ENCODE measurements at regions not wholly inside any gene's neighbourhood (a gene's known extent, or its start where the extent isn't known, plus 50 kb on each side); places are given as distances from the start of the nearest gene placed in this dataset.

- 86% methylated on average over 3 of the region's 3 CpGs for WGBS
- Histone ChIP-seq H3K36me3 (ENCODE audit: control insufficient read depth in 4 of 4, insufficient read depth in 3 of 4, low read depth in 1 of 4, low read length in 3 of 4) (no peaks in the 10 kb centered on the region), H3K4me1 (ENCODE audit: control insufficient read depth in 4 of 4, insufficient read depth in 4 of 4, low read length in 3 of 4) (no peaks in the 10 kb centered on the region), H3K9ac (ENCODE audit: low read depth in 1 of 2, low read length in 2 of 2) (no peak overlapping the region), H3K9me3 (ENCODE audit: control insufficient read depth in 4 of 4, low read length in 3 of 4) (peaks cover 0 to 6% (median under 1%) of the 10 kb centered on the region in 4 donors), H3K27me3 (ENCODE audit: control insufficient read depth in 4 of 4, insufficient read depth in 4 of 4, low read length in 3 of 4) (no peaks in the 10 kb centered on the region), H3K4me3 (ENCODE audit: low read depth in 1 of 3, low read length in 3 of 3) (no peak overlapping the region), H3K27ac (ENCODE audit: low read depth in 1 of 2, low read length in 2 of 2) (no peak overlapping the region)
- DNase-seq (ENCODE audit: low spot score), result no peak
- TF ChIP-seq JUND (IDR thresholded peaks at IDR 0.05) (no peak), RAD21 (IDR thresholded peaks at IDR 0.05) (no peak), HNF4G (IDR thresholded peaks at IDR 0.05) (no peak), EGR1 (IDR thresholded peaks at IDR 0.05; ENCODE audit: low read depth in 2 of 2) (no peak), FOXA2 (IDR thresholded peaks at IDR 0.05) (no peak), MAX (IDR thresholded peaks at IDR 0.05) (no peak), NR2F2 (IDR thresholded peaks at IDR 0.05) (no peak), YY1 (IDR thresholded peaks at IDR 0.05) (no peak), ZBTB33 (IDR thresholded peaks at IDR 0.05) (no peak), SP1 (IDR thresholded peaks at IDR 0.05) (no peak), FOXA1 (IDR thresholded peaks at IDR 0.05) (no peak), RXRA (IDR thresholded peaks at IDR 0.05) (no peak), TAF1 (conservative IDR thresholded peaks at IDR 0.05) (no peak)
- TF ChIP-seq, protein P1, sequence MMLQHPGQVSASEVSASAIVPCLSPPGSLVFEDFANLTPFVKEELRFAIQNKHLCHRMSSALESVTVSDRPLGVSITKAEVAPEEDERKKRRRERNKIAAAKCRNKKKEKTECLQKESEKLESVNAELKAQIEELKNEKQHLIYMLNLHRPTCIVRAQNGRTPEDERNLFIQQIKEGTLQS (IDR thresholded peaks at IDR 0.05), result no peak
- TF ChIP-seq, protein P2, sequence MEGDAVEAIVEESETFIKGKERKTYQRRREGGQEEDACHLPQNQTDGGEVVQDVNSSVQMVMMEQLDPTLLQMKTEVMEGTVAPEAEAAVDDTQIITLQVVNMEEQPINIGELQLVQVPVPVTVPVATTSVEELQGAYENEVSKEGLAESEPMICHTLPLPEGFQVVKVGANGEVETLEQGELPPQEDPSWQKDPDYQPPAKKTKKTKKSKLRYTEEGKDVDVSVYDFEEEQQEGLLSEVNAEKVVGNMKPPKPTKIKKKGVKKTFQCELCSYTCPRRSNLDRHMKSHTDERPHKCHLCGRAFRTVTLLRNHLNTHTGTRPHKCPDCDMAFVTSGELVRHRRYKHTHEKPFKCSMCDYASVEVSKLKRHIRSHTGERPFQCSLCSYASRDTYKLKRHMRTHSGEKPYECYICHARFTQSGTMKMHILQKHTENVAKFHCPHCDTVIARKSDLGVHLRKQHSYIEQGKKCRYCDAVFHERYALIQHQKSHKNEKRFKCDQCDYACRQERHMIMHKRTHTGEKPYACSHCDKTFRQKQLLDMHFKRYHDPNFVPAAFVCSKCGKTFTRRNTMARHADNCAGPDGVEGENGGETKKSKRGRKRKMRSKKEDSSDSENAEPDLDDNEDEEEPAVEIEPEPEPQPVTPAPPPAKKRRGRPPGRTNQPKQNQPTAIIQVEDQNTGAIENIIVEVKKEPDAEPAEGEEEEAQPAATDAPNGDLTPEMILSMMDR (IDR thresholded peaks at IDR 0.05; ENCODE audit: low read depth, low read length, missing input control), result no peak
- TF ChIP-seq, protein P3, sequence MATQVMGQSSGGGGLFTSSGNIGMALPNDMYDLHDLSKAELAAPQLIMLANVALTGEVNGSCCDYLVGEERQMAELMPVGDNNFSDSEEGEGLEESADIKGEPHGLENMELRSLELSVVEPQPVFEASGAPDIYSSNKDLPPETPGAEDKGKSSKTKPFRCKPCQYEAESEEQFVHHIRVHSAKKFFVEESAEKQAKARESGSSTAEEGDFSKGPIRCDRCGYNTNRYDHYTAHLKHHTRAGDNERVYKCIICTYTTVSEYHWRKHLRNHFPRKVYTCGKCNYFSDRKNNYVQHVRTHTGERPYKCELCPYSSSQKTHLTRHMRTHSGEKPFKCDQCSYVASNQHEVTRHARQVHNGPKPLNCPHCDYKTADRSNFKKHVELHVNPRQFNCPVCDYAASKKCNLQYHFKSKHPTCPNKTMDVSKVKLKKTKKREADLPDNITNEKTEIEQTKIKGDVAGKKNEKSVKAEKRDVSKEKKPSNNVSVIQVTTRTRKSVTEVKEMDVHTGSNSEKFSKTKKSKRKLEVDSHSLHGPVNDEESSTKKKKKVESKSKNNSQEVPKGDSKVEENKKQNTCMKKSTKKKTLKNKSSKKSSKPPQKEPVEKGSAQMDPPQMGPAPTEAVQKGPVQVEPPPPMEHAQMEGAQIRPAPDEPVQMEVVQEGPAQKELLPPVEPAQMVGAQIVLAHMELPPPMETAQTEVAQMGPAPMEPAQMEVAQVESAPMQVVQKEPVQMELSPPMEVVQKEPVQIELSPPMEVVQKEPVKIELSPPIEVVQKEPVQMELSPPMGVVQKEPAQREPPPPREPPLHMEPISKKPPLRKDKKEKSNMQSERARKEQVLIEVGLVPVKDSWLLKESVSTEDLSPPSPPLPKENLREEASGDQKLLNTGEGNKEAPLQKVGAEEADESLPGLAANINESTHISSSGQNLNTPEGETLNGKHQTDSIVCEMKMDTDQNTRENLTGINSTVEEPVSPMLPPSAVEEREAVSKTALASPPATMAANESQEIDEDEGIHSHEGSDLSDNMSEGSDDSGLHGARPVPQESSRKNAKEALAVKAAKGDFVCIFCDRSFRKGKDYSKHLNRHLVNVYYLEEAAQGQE (IDR thresholded peaks at IDR 0.05), result no peak
Observed at GRCh38 chr3:70874196-70874595, 561.8 kb upstream of the MDFIC2 start.

DNA sequence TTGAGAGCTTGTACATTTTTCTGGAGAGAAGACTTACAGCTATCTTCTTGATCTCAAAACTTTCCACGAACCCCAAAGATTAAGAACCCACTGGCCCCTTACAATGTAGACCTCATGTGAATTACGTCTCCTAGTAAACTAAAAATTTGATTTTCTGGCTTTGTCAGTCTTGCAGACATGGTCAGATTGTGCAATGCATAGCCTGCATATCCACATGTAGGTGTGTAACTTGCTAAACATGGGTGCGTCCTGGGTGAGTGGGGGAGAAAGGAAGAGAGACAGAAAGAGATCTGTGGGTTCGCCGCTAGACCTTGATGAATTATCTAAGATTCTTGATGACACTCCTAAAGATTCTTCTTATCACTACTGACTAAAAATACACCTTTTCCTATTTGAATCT is 561.2 kb upstream of the MDFIC2 start:
- Histone ChIP-seq H3K9ac (ENCODE audit: low read depth in 1 of 2, low read length in 2 of 2) (no peak overlapping the region), H3K4me3 (ENCODE audit: low read depth in 1 of 3, low read length in 3 of 3) (no peak overlapping the region), H3K27me3 (ENCODE audit: control insufficient read depth in 4 of 4, insufficient read depth in 4 of 4, low read length in 3 of 4) (no peaks in the 10 kb centered on the region), H3K9me3 (ENCODE audit: control insufficient read depth in 4 of 4, low read length in 3 of 4) (peaks cover 0 to 6% (median under 1%) of the 10 kb centered on the region in 4 donors), H3K27ac (ENCODE audit: low read depth in 1 of 2, low read length in 2 of 2) (no peak overlapping the region), H3K36me3 (ENCODE audit: control insufficient read depth in 4 of 4, insufficient read depth in 3 of 4, low read depth in 1 of 4, low read length in 3 of 4) (no peaks in the 10 kb centered on the region), H3K4me1 (ENCODE audit: control insufficient read depth in 4 of 4, insufficient read depth in 4 of 4, low read length in 3 of 4) (no peaks in the 10 kb centered on the region)
- DNase-seq (ENCODE audit: low spot score), result no peak
- 86% methylated on average over 5 of the region's 5 CpGs for WGBS
- TF ChIP-seq HNF4G (IDR thresholded peaks at IDR 0.05) (no peak), TAF1 (conservative IDR thresholded peaks at IDR 0.05) (no peak), EGR1 (IDR thresholded peaks at IDR 0.05; ENCODE audit: low read depth in 2 of 2) (no peak), HNF4A (conservative IDR thresholded peaks at IDR 0.05) (no peak), JUND (IDR thresholded peaks at IDR 0.05) (no peak), YY1 (IDR thresholded peaks at IDR 0.05) (no peak), ZBTB33 (IDR thresholded peaks at IDR 0.05) (no peak), SP1 (IDR thresholded peaks at IDR 0.05) (no peak), NR2F2 (IDR thresholded peaks at IDR 0.05) (no peak), FOXA2 (IDR thresholded peaks at IDR 0.05) (no peak)
- TF ChIP-seq, protein P3 (IDR thresholded peaks at IDR 0.05), result no peak
- TF ChIP-seq, protein P1 (IDR thresholded peaks at IDR 0.05), result no peak

All from liver (tissue), 8 donors.